Thoracic aorta (tissue), 2 donors: ENCODE measurements at regions not wholly inside any gene's neighbourhood (a gene's known extent, or its start where the extent isn't known, plus 50 kb on each side); places are given as distances from the start of the nearest gene placed in this dataset.
"Not testable (repeated sequence)": the region's sequence is repeated elsewhere in the genome, so short reads cannot be mapped to it uniquely, and the experiment has no call there.

Source experiments
- ATAC-seq: fragments of 150-250 bp; one replicate; pipeline ENCODE4 v1.8.0; 2017; ENCODE audit warnings: low read depth; ENCODE audit not compliant: insufficient number of reproducible peaks, low FRiP score
- DNase-seq: peaks from one replicate; pipeline ENCODE4 v3.0.0-alpha.2; 2020; ENCODE audit warnings: low spot score
- H3K27ac ChIP-seq, 2 donors: fragments of 200-600 bp; sonication (generic); 1 replicate in 1 of 2; 2 replicates in 1 of 2; pipeline ENCODE4 v1.5.1; 2016; ENCODE audit warnings: mild to moderate bottlenecking in 2 of 2, moderate library complexity in 2 of 2
- H3K27me3 ChIP-seq: fragments of 200-600 bp; sonication (generic); replicated peaks from 2 replicates; pipeline ENCODE4 v1.6.0; 2016; ENCODE audit warnings: mild to moderate bottlenecking; ENCODE audit not compliant: insufficient read depth
- H3K36me3 ChIP-seq: fragments of 200-600 bp; sonication (generic); one replicate; pipeline ENCODE4 v1.5.1; 2016
- H3K4me1 ChIP-seq, 2 donors: fragments of 200-600 bp; sonication (generic); 1 replicate in 1 of 2; 2 replicates in 1 of 2; pipeline versions ENCODE4 v1.5.1 to v1.6.0; 2016; ENCODE audit warnings: low read depth in 2 of 2, mild to moderate bottlenecking in 1 of 2; ENCODE audit not compliant: control insufficient read depth in 1 of 2
- H3K4me3 ChIP-seq: fragments of 200-600 bp; sonication (generic); 2 replicates; pipeline ENCODE4 v1.5.1; 2016; ENCODE audit warnings: mild to moderate bottlenecking
- H3K9me3 ChIP-seq: fragments of 200-600 bp; sonication (generic); 2 replicates; pipeline ENCODE4 v1.5.1; 2016
- TF ChIP-seq, protein P1 (sequence below): fragments of 200-600 bp; sonication (generic); IDR thresholded peaks from one replicate; pipeline ENCODE4 v1.5.1; 2019; ENCODE audit warnings: antibody characterized with exemption

DNA sequence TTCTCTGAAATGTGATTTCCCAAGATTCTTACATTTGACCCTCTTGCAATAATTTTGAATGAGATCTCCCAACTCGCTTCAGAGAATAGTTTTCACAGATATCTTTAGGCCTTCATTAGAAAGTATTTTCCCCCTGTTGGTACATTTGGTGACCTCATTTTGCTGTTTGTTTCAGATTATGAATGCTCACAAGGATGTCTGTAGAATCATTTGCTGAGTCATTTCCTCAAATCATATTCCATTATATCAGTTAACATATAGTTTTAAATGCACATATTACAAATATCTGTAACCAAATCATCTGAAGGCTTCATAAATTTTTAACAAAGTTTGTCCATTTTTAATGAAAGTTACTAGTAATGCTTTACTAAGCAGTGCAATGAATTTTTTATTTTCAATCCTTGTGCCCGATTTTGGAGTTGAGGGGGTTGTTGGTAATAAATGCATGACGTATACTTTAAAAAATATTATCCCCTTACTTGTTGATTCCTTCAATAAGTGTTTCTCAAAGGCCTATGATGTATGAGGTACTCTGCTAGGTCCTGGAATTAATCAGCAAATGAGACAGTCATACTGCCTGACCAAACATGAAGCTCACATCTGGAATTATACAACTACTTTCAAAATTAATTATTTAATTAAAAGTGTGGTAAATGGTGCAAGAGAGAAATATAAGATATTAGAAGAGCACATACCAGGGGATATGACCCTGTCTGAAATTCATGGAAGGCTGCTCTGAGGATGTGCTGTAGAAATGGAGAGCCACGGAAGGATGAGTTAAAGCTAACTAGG is 126.9 kb upstream of the RAP1B start:
- Histone ChIP-seq H3K4me3 (no peak overlapping the region), H3K9me3 (no peaks in the 10 kb centered on the region), H3K4me1 (peaks cover 2 to 8% of the 10 kb centered on the region in 2 donors), H3K27me3 (no peaks in the 10 kb centered on the region), H3K36me3 (no peaks in the 10 kb centered on the region), H3K27ac (no peak overlapping the region)
- TF ChIP-seq, protein P1, sequence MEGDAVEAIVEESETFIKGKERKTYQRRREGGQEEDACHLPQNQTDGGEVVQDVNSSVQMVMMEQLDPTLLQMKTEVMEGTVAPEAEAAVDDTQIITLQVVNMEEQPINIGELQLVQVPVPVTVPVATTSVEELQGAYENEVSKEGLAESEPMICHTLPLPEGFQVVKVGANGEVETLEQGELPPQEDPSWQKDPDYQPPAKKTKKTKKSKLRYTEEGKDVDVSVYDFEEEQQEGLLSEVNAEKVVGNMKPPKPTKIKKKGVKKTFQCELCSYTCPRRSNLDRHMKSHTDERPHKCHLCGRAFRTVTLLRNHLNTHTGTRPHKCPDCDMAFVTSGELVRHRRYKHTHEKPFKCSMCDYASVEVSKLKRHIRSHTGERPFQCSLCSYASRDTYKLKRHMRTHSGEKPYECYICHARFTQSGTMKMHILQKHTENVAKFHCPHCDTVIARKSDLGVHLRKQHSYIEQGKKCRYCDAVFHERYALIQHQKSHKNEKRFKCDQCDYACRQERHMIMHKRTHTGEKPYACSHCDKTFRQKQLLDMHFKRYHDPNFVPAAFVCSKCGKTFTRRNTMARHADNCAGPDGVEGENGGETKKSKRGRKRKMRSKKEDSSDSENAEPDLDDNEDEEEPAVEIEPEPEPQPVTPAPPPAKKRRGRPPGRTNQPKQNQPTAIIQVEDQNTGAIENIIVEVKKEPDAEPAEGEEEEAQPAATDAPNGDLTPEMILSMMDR = no peak
- ATAC-seq = no peak
- DNase-seq = no peak

DNA sequence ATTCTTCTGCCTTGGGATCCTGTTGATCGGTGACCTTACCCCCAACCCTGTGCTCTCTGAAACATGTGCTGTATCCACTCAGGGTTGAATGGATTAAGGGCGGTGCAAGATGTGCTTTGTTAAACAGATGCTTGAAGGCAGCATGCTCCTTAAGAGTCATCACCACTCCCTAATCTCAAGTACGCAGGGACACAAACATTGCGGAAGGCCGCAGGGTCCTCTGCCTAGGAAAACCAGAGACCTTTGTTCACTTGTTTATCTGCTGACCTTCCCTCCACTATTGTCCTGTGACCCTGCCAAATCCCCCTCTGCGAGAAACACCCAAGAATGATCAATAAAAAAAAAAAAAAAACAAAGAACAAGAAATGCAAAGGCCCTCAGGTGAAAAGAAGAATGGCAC is 126.1 kb upstream of the RAP1B start:
- not testable (repeated sequence) for H3K4me3 ChIP-seq, H3K9me3 ChIP-seq, ATAC-seq, H3K4me1 ChIP-seq, H3K36me3 ChIP-seq, H3K27me3 ChIP-seq, DNase-seq, H3K27ac ChIP-seq

DNA sequence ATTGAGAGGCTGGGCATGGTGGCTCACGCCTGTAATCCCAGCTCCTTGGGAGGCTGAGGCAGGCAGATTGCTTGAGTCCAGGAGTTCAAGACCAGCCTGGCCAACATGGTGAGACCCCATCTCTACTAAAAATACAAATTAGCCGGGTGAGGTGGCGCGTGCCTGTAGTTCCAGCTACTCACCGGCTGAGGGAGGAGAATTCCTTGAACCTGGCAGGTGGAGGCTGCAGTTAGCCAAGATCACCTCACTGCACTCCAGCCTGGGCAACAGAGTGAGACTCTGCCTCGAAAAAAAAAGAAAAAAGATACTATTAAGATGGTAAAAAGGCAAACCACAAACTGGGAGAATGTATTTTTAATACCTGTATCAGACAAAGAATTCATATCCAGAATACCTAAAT is 124.2 kb upstream of the RAP1B start:
- not testable (repeated sequence) for DNase-seq, H3K27ac ChIP-seq, H3K36me3 ChIP-seq, H3K9me3 ChIP-seq, H3K27me3 ChIP-seq, H3K4me3 ChIP-seq, ATAC-seq, H3K4me1 ChIP-seq

DNA sequence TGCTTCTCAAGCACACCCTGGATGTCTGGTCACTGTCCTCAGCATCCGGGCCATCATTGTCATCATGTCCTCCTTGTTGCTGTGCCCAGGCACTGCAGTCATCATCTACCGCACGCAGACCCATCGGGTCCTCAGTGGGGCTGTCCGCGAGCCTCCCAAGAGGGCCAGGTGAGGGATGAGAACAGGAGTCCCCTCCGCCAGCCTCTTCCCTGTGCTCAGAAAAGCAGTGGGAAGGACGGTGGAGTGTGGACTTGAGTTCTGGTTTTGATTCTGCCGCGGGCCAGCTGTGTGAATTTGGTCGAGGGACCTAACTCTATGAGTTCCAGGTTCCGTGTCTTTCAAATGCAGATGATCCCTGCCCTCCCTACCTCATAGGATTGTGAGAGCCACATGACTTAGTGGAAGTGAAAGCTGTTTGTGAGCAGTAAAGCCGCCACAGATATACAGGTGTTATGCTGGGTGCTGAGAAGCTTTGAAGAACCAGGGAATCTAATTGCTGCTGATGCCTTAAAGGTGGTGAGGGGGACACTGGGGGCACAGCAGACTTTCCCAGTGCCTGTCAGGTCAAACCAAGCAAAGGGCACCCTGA is 122.9 kb upstream of the RAP1B start:
- ATAC-seq (no peak), DNase-seq (no peak)
- Histone ChIP-seq H3K9me3 (no peaks in the 10 kb centered on the region), H3K36me3 (no peaks in the 10 kb centered on the region), H3K4me1 (no peaks in the 10 kb centered on the region), H3K4me3 (no peak overlapping the region), H3K27me3 (no peaks in the 10 kb centered on the region), H3K27ac (no peak overlapping the region)
- TF ChIP-seq, protein P1 = no peak

DNA sequence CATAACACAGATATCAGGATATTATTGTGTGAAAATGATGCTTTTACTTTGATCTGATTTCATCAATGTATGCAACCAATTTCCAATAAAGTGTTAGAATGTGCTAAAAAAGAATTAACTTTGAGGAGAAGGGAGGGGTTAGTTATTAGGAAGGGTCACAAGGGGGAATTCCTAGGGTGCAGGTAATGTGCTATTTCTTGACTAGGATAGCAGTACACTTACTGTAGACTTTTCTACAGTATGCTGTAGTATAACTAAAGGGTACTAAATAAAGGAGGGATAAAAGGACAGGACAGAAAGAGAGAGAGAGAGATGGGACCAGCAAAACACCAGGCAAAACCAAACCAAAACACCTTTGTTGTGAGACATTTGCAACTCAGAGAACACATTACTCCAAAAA is 121.4 kb upstream of the RAP1B start:
- H3K27ac ChIP-seq = no peak overlapping the region
- no peaks in the 10 kb centered on the region for H3K27me3 ChIP-seq
- no peak overlapping the region for H3K4me3 ChIP-seq
- TF ChIP-seq, protein P1 = no peak
- no peaks in the 10 kb centered on the region for H3K9me3 ChIP-seq
- no peak for DNase-seq
- no peaks in the 10 kb centered on the region for H3K36me3 ChIP-seq
- ATAC-seq = no peak
- no peaks in the 10 kb centered on the region for H3K4me1 ChIP-seq

DNA sequence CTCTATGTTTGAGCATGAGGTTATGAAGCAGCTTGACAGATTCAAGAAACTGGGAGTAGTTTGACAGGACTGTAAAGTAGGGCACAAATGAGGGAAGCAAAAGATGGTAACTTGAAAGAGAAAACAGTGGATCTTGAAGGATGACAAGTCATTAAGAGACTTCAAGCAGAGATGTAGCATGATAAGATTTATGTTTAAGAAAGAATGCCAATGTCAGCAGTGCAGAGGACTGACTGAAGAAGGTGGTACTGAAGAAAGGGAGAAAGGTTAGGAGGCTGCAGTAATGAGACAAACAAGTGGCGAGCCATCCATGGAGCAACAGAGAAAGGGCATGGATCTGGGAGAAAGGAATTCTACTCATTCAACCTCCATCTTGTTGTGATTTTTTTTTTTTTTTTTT is 120.2 kb upstream of the RAP1B start:
- ATAC-seq (no peak), DNase-seq (no peak)
- no peaks in the 10 kb centered on the region for H3K27me3 ChIP-seq
- H3K36me3 ChIP-seq = no peaks in the 10 kb centered on the region
- TF ChIP-seq, protein P1 = no peak
- H3K4me1 ChIP-seq = peaks cover 0 to 6% of the 10 kb centered on the region in 2 donors
- no peak overlapping the region for H3K27ac ChIP-seq
- H3K4me3 ChIP-seq = no peak overlapping the region
- no peaks in the 10 kb centered on the region for H3K9me3 ChIP-seq
